H1 (cell line): ENCODE measurements at regions not wholly inside any gene's neighbourhood (a gene's known extent, or its start where the extent isn't known, plus 50 kb on each side); places are given as distances from the start of the nearest gene placed in this dataset.

Source experiments
- CTCF ChIA-PET: fragments of 300-600 bp; sonication (Branson Sonifier 250); formaldehyde crosslinking; loops from one replicate; lab custom pipeline; 2021; ENCODE audit not compliant: partially characterized antibody; lab: Charles Lee
- POLR2A ChIA-PET: fragments of 300-600 bp; sonication (Branson Sonifier 250); formaldehyde crosslinking; loops from one replicate; lab custom pipeline; 2021; ENCODE audit warnings: inconsistent platforms; ENCODE audit not compliant: partially characterized antibody; lab: Charles Lee
- DNase-seq, 2 experiments: peaks; one replicate each; pipeline versions ENCODE4 v3.0.0 to v3.0.0-alpha.2; 2010 to 2022; ENCODE audit warnings: low spot score in 2 of 2, low read depth in 1 of 2, mixed read lengths in 1 of 2
- FAIRE-seq: peaks from 2 replicates; lab custom pipeline; 2011; peaks lifted over from hg19 to GRCh38; lab: Jason Lieb, UNC
- H2AFZ ChIP-seq: 2 replicates; pipeline ENCODE4 v1.8.1; 2012; ENCODE audit warnings: low read length, inconsistent platforms
- H2AK5ac ChIP-seq: 2 replicates; pipeline ENCODE4 v1.6.1; 2013; ENCODE audit warnings: low read depth, low read length
- H2BK120ac ChIP-seq: replicated peaks from 2 replicates; pipeline ENCODE3; 2013; ENCODE audit warnings: low read depth, low read length, inconsistent platforms
- H2BK12ac ChIP-seq: 2 replicates; pipeline ENCODE4 v1.6.1; 2013; ENCODE audit warnings: low read depth, low read length
- H2BK15ac ChIP-seq: 2 replicates; pipeline ENCODE4 v1.6.1; 2013; ENCODE audit warnings: low read length
- H2BK20ac ChIP-seq: 2 replicates; pipeline ENCODE4 v1.6.1; 2013; ENCODE audit warnings: low read length
- H2BK5ac ChIP-seq: 2 replicates; pipeline ENCODE4 v1.6.1; 2013; ENCODE audit warnings: low read depth, low read length
- H3K14ac ChIP-seq: 2 replicates; pipeline ENCODE4 v1.6.1; 2013; ENCODE audit warnings: inconsistent platforms; ENCODE audit not compliant: insufficient read length
- H3K18ac ChIP-seq: 2 replicates; pipeline ENCODE4 v1.6.1; 2013; ENCODE audit warnings: low read length; ENCODE audit errors: extremely low read depth
- H3K23ac ChIP-seq: 2 replicates; pipeline ENCODE4 v1.6.1; 2013; ENCODE audit warnings: inconsistent platforms; ENCODE audit not compliant: insufficient read length
- H3K23me2 ChIP-seq: 2 replicates; pipeline ENCODE4 v1.6.1; 2013; ENCODE audit warnings: low read depth, low read length
- H3K27ac ChIP-seq: 2 replicates; pipeline ENCODE4 v1.6.1; 2011; ENCODE audit warnings: low read depth, low read length, inconsistent platforms
- H3K27me3 ChIP-seq, 4 experiments: replicated peaks in 1 of 4; 1 replicate in 1 of 4; 2 replicates in 3 of 4; pipeline versions ENCODE4 v1.6.1 to v1.8.1; 2011 to 2013; ENCODE audit warnings: low read length in 3 of 4, mild to moderate bottlenecking in 3 of 4, inconsistent platforms in 2 of 4, mixed read lengths in 2 of 4, moderate library complexity in 1 of 4; ENCODE audit not compliant: control insufficient read depth in 3 of 4, insufficient read depth in 3 of 4; ENCODE audit errors: extremely low read depth in 1 of 4
- H3K36me3 ChIP-seq, 4 experiments: 2 replicates each; pipeline versions ENCODE4 v1.6.1 to v1.8.1; 2011 to 2013; ENCODE audit warnings: mild to moderate bottlenecking in 4 of 4, low read length in 3 of 4, moderate library complexity in 2 of 4, control low read depth in 1 of 4, inconsistent platforms in 1 of 4; ENCODE audit not compliant: insufficient read depth in 4 of 4, control insufficient read depth in 2 of 4
- H3K4ac ChIP-seq: replicated peaks from 2 replicates; pipeline ENCODE3; 2013; ENCODE audit warnings: low read length, low read depth, mixed read lengths, inconsistent platforms; ENCODE audit not compliant: insufficient read length
- H3K4me1 ChIP-seq, 4 experiments: replicated peaks in 1 of 4; 1 replicate in 1 of 4; 2 replicates in 3 of 4; pipeline versions ENCODE4 v1.6.1 to v1.8.1; 2011 to 2013; ENCODE audit warnings: low read length in 3 of 4, inconsistent platforms in 2 of 4, mixed read lengths in 1 of 4; ENCODE audit not compliant: insufficient read depth in 4 of 4, control insufficient read depth in 3 of 4
- H3K4me2 ChIP-seq, 2 experiments: 2 replicates each; pipeline versions ENCODE4 v1.6.1 to v1.8.1; 2011 to 2013; ENCODE audit warnings: low read depth in 2 of 2, low read length in 2 of 2, control low read depth in 1 of 2, inconsistent platforms in 1 of 2, mild to moderate bottlenecking in 1 of 2; ENCODE audit not compliant: insufficient read depth in 1 of 2
- H3K4me3 ChIP-seq, 4 experiments: fragments of 200-600, 300-600 bp in 1 of 4; sonication (generic), shearing (Covaris generic), sonication (Bioruptor Twin) in 1 of 4; 2 replicates each; pipeline versions ENCODE4 v1.5.1 to v1.8.1; 2011 to 2016; ENCODE audit warnings: low read length in 4 of 4, low read depth in 3 of 4, control low read depth in 2 of 4, inconsistent platforms in 2 of 4, mild to moderate bottlenecking in 2 of 4, mixed read lengths in 1 of 4, moderate library complexity in 1 of 4; ENCODE audit not compliant: insufficient read depth in 2 of 4; ENCODE audit errors: extremely low read depth in 1 of 4
- H3K56ac ChIP-seq: replicated peaks from 2 replicates; pipeline ENCODE3; 2013; ENCODE audit warnings: low read depth, mild to moderate bottlenecking, mixed read lengths, low read length, inconsistent platforms; ENCODE audit not compliant: insufficient read length
- H3K79me1 ChIP-seq: 2 replicates; pipeline ENCODE4 v1.6.1; 2013; ENCODE audit warnings: low read depth, low read length, control low read depth
- H3K79me2 ChIP-seq, 2 experiments: 2 replicates each; pipeline versions ENCODE4 v1.6.1 to v1.8.1; 2012 to 2013; ENCODE audit warnings: low read length in 2 of 2, mild to moderate bottlenecking in 2 of 2, inconsistent platforms in 1 of 2; ENCODE audit not compliant: insufficient read depth in 2 of 2, control insufficient read depth in 1 of 2
- H3K9ac ChIP-seq, 4 experiments: replicated peaks in 1 of 4; 1 replicate in 1 of 4; 2 replicates in 3 of 4; pipeline versions ENCODE4 v1.6.1 to v1.8.1; 2011 to 2013; ENCODE audit warnings: low read depth in 3 of 4, low read length in 3 of 4, control low read depth in 2 of 4, mild to moderate bottlenecking in 2 of 4, moderate library complexity in 2 of 4, inconsistent platforms in 1 of 4; ENCODE audit errors: extremely low read depth in 1 of 4
- H3K9me3 ChIP-seq, 2 experiments: 2 replicates each; pipeline versions ENCODE4 v1.6.1 to v1.8.1; 2012 to 2013; ENCODE audit warnings: mild to moderate bottlenecking in 2 of 2, moderate library complexity in 2 of 2, control low read depth in 1 of 2, inconsistent platforms in 1 of 2, low read depth in 1 of 2, low read length in 1 of 2, mixed read lengths in 1 of 2; ENCODE audit not compliant: insufficient read depth in 2 of 2
- H4K20me1 ChIP-seq, 2 experiments: replicated peaks in 1 of 2; 2 replicates each; pipeline versions ENCODE3 to v1.8.1; 2011 to 2013; ENCODE audit warnings: inconsistent platforms in 2 of 2, low read length in 2 of 2, mild to moderate bottlenecking in 1 of 2; ENCODE audit not compliant: insufficient read depth in 2 of 2, control insufficient read depth in 1 of 2
- H4K5ac ChIP-seq: 2 replicates; pipeline ENCODE4 v1.6.1; 2013; ENCODE audit warnings: low read length, low read depth, mixed read lengths, inconsistent platforms; ENCODE audit not compliant: insufficient read length
- H4K8ac ChIP-seq: 2 replicates; pipeline ENCODE4 v1.8.0; 2013; ENCODE audit warnings: mild to moderate bottlenecking, moderate library complexity, low read length, inconsistent platforms; ENCODE audit not compliant: insufficient read depth; ENCODE audit errors: extremely low read depth
- H4K91ac ChIP-seq: replicated peaks from 2 replicates; pipeline ENCODE3; 2013; ENCODE audit warnings: low read length, mixed read lengths, inconsistent platforms; ENCODE audit not compliant: insufficient read length
- CTCF ChIP-seq, 3 experiments: IDR thresholded peaks; 1 replicate in 2 of 3; 2 replicates in 1 of 3; pipeline versions ENCODE4 v1.5.1 to v1.6.1; 2011; ENCODE audit warnings: low read length in 3 of 3, mild to moderate bottlenecking in 3 of 3, inconsistent platforms in 2 of 3, low read depth in 1 of 3, moderate library complexity in 1 of 3; ENCODE audit not compliant: insufficient read depth in 1 of 3; ENCODE audit errors: control extremely low read depth in 1 of 3
- JUND ChIP-seq: IDR thresholded peaks from 2 replicates; pipeline ENCODE4 v1.6.1; 2011; ENCODE audit warnings: mild to moderate bottlenecking, improper control_type of control experiment, low read length
- KDM5A ChIP-seq: fragments of 200-600 bp; IDR thresholded peaks from 2 replicates; pipeline ENCODE4 v1.7.1; 2012; ENCODE audit warnings: mild to moderate bottlenecking, low read length, inconsistent platforms, mixed read lengths
- TCF12 ChIP-seq: IDR thresholded peaks from 2 replicates; pipeline ENCODE4 v1.6.1; 2011; ENCODE audit warnings: low read depth, mild to moderate bottlenecking, low read length
- WGBS, 2 experiments: shearing (Covaris generic) in 1 of 2; methylation state at CpG; one replicate each; pipeline versions ENCODE4 v1.1.6 to v1.1.7; 2013 to 2015; ENCODE audit warnings: low lambda C conversion rate in 2 of 2, mixed read lengths in 2 of 2, inconsistent platforms in 1 of 2, low coverage in 1 of 2, missing lambda C conversion rate in 1 of 2; ENCODE audit not compliant: insufficient replicate concordance in 2 of 2, insufficient coverage in 1 of 2, insufficient read length in 1 of 2; ENCODE audit errors: extremely low coverage in 1 of 2, missing lambda C conversion rate in 1 of 2; 5-methylcytosine and 5-hydroxymethylcytosine counted together
- TF ChIP-seq, protein P1 (sequence below): IDR thresholded peaks from 2 replicates; pipeline ENCODE4 v1.6.1; 2012; ENCODE audit warnings: inconsistent platforms
- TF ChIP-seq, protein P2 (sequence below): IDR thresholded peaks from 2 replicates; pipeline ENCODE4 v1.6.1; 2012; ENCODE audit warnings: low read length, inconsistent platforms

DNA sequence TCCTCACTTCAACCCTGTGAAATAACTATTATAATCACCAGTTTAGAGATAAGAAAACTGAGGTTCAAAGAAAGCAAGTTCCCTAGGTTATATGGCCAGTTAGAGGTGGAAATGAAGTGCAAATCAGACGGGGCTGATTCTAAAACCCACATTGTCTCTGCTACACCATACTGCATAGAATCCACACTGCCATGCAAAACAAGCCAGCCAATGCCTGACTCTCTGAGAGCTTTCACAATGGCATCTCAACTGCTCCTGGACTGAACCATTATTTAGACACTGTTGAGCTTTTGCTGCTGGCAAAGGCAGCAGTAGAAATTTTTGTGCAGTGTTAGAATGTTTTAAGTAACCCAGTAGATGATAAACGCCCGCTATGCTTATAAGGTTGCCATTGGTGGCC is 195.2 kb upstream of the CNR1 start:
- CTCF ChIA-PET, result no interaction called here
- Histone ChIP-seq H3K4me1 (no peaks in the 10 kb centered on the region), H3K27ac (no peak overlapping the region), H2AFZ (no peak overlapping the region), H2BK12ac (no peak overlapping the region), H3K4me2 (no peak overlapping the region), H3K56ac (no peak overlapping the region), H3K4ac (no peak overlapping the region), H3K23me2 (no peaks in the 10 kb centered on the region), H4K91ac (no peak overlapping the region), H3K27me3 (no peaks in the 10 kb centered on the region), H2AK5ac (no peak overlapping the region), H4K5ac (no peak overlapping the region), H3K9ac (no peak overlapping the region), H3K36me3 (no peaks in the 10 kb centered on the region), H3K9me3 (no peaks in the 10 kb centered on the region), H4K20me1 (no peaks in the 10 kb centered on the region), H3K79me2 (no peaks in the 10 kb centered on the region), H3K4me3 (no peak overlapping the region), H2BK120ac (no peak overlapping the region), H3K79me1 (no peaks in the 10 kb centered on the region), H2BK5ac (no peak overlapping the region), H4K8ac (no peak overlapping the region), H3K14ac (no peak overlapping the region), H3K18ac (no peak overlapping the region), H3K23ac (no peak overlapping the region), H2BK20ac (no peak overlapping the region), H2BK15ac (no peak overlapping the region)
- DNase-seq, result no peak
- WGBS, 2 experiments, result 83% methylated on average over 3 of the region's 3 CpGs; no CpG with 5 or more reads in 1 of the 2 experiments
- POLR2A ChIA-PET, result no interaction called here
- no peak for FAIRE-seq
- no peak for TF ChIP-seq CTCF (IDR thresholded peaks at IDR 0.05; ENCODE audit: control extremely low read depth in 1 of 3, insufficient read depth in 1 of 3, low read depth in 1 of 3, low read length in 3 of 3)
- no peak for TF ChIP-seq KDM5A
- TF ChIP-seq, protein P1, sequence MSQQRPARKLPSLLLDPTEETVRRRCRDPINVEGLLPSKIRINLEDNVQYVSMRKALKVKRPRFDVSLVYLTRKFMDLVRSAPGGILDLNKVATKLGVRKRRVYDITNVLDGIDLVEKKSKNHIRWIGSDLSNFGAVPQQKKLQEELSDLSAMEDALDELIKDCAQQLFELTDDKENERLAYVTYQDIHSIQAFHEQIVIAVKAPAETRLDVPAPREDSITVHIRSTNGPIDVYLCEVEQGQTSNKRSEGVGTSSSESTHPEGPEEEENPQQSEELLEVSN, result no peak
- TF ChIP-seq, protein P2, sequence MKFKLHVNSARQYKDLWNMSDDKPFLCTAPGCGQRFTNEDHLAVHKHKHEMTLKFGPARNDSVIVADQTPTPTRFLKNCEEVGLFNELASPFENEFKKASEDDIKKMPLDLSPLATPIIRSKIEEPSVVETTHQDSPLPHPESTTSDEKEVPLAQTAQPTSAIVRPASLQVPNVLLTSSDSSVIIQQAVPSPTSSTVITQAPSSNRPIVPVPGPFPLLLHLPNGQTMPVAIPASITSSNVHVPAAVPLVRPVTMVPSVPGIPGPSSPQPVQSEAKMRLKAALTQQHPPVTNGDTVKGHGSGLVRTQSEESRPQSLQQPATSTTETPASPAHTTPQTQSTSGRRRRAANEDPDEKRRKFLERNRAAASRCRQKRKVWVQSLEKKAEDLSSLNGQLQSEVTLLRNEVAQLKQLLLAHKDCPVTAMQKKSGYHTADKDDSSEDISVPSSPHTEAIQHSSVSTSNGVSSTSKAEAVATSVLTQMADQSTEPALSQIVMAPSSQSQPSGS, result no peak
- TF ChIP-seq TCF12, result no peak
- TF ChIP-seq JUND, result no peak
